ENCODE measurements at regions not wholly inside any gene's neighbourhood (a gene's known extent, or its start where the extent isn't known, plus 50 kb on each side); places are given as distances from the start of the nearest gene placed in this dataset.
"Not testable (repeated sequence)": the region's sequence is repeated elsewhere in the genome, so short reads cannot be mapped to it uniquely, and the experiment has no call there.

DNA sequence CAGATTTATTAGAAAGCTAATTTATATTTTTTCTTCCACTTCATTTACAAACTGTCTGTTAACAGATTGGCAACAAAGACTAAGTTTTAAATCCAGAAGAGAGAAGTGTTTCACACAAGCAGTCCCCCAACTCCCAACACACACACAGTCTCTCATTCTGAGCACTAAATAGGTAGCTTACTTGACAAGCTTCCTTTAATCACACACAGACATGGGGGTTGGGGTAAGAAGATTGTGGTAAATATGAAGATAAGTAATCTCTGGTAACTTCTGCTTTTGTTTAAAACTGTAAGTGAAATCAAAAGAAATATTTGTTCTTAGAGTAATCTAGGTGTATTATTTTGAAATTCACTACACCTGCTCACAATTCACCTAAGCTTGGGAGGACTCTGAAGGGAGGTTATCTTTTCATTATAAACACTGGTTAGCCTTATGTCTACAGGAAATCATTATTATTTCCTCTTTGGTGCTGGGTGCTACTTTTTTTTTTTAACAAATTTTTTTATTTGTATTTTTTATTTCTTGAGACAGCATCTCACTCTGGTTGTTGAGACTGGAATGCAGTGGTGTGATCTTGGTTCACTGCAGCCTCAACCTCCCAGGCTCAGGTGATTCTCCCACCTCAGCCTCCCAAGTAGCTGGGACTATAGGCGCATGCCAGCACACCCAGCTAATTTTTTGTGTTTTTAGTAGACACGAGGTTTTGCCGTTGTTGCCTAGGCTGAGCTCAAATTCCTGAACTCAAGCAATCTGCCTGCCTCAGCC, 82.1 kb upstream of the ATP12A start:
- H3K4me1 ChIP-seq; H3K9me3 ChIP-seq; intact Hi-C loops (cut with DNase I); ATAC-seq; H3K4me3 ChIP-seq; DNase-seq; H3K27ac ChIP-seq; H3K27me3 ChIP-seq; H3K36me3 ChIP-seq (replicated peaks in 1 of 2; ENCODE audit: insufficient read depth in 1 of 2, low read depth in 2 of 2): not testable (repeated sequence)
- WGBS, 2 donors, result 85 to 89% methylated on average over 3 of the region's 3 CpGs

DNA sequence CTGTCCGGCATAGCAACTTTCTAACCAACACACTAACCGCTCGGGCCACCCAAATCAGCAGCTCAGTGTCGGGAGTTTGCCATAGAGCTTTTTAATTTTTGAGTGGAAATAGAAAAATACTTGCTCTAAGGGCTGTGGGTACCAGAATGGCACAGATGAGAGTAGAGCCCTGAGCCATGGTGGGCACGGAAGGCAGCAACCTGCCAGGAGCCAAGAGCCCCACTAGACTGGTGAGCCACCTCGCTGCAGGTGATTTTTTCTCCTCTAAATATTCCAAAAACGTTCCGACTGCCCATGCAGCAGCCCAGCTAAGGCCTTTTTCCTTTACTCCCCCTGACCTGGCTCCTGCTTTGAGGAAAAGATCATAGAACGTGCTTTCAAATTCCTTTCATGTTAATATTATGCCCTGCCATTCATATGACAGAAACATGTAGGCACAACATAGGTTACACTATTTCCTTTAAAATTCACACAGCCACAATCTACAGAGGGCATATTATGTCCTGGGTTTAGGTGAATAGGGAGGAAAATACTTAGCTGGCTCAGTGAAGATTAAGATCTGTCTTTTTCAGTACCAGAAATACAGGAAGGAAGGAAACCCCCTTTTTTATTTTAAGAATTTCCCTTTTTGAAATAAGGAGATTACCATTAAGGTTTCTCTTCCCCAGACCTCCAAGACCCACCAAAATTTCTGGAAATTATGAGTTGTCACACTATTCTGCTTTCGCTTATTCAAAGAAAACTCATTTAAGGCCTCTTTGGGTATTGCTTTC, 81.0 kb upstream of the ATP12A start:
- H3K27me3 ChIP-seq; H3K27ac ChIP-seq; H3K9me3 ChIP-seq; H3K4me3 ChIP-seq; H3K36me3 ChIP-seq (replicated peaks in 1 of 2; ENCODE audit: insufficient read depth in 1 of 2, low read depth in 2 of 2); H3K4me1 ChIP-seq; ATAC-seq; DNase-seq; intact Hi-C loops (cut with DNase I): not testable (repeated sequence)
- 76 to 82% methylated on average over 10 of the region's 10 CpGs for WGBS, 2 donors

DNA sequence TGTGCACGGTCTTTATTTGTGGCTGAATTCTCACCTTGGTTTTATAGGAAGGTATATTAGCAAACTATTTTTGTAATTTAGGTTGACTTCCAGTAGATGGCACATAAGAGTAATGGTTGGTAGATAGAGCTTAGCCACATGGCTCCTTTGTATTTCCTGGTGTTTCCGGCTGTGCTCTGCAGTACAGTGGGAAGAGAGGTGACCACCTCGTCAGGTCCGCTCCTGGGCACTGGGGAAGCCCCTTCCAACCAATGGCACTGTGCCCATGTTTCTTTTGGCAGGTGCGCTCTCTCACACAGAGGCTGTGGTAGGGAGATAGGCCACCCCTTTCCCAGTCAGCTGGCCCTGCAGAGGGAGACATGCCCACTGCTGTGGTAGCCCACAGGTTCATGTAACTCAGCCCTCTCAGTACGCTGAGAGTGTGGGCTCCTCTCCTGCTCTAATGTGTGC, 74.3 kb upstream of the ATP12A start:
- Histone ChIP-seq H3K4me3 (no peak overlapping the region), H3K27me3 (no peaks in the 10 kb centered on the region), H3K36me3 (replicated peaks in 1 of 2; ENCODE audit: insufficient read depth in 1 of 2, low read depth in 2 of 2) (no peaks in the 10 kb centered on the region), H3K27ac (no peak overlapping the region), H3K9me3 (no peaks in the 10 kb centered on the region), H3K4me1 (no peaks in the 10 kb centered on the region)
- WGBS, 2 donors, result 35 to 72% methylated on average over 4 to 6 of the region's 6 CpGs
- DNase-seq (peak in 2 of 4 donors; percentile 13 to 22), ATAC-seq (peak; percentile 45)
- intact Hi-C loops (cut with DNase I), result no loop called here
- no peak for TF ChIP-seq POLR2A (IDR thresholded peaks at IDR 0.05)
- TF ChIP-seq, protein P1, sequence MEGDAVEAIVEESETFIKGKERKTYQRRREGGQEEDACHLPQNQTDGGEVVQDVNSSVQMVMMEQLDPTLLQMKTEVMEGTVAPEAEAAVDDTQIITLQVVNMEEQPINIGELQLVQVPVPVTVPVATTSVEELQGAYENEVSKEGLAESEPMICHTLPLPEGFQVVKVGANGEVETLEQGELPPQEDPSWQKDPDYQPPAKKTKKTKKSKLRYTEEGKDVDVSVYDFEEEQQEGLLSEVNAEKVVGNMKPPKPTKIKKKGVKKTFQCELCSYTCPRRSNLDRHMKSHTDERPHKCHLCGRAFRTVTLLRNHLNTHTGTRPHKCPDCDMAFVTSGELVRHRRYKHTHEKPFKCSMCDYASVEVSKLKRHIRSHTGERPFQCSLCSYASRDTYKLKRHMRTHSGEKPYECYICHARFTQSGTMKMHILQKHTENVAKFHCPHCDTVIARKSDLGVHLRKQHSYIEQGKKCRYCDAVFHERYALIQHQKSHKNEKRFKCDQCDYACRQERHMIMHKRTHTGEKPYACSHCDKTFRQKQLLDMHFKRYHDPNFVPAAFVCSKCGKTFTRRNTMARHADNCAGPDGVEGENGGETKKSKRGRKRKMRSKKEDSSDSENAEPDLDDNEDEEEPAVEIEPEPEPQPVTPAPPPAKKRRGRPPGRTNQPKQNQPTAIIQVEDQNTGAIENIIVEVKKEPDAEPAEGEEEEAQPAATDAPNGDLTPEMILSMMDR (IDR thresholded peaks at IDR 0.05), result peak in 3 of 7 experiments; percentile 19 to 43 (median 19)

DNA sequence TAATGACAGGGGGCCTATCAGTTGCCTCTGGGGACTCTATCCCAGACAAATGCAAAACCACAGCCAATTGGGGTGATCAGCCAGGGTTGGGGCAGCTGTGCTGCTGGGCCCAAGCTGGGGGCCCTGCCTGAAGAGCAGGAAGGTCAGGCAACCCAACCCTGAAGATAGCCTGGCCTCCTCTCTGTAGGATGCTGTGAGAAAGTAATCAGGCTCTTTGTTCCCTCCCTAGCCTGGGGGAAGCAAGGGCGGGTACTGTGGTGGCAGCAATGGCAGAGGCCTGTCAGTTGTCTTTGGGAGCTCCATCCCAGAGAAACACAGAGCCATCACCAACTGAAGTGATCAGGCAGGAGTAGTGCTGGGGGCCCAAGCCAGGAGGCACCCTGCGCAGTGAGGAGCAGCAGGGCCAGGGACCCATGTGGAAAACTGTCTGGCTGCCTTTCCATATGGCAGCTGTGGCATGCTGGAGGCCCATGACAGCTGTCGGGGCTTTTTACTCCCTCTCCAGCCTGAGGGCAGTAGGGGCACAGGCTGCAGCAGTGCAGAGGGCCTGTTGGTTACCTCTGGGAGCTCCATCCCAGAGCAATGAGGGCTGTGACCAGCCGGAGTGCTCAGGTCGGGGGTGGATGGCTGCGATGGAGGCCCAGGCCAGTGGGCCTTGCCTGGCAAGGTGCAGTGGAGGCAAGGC, 73.6 kb upstream of the ATP12A start:
- 80 to 93% methylated on average over 1 to 6 of the region's 6 CpGs for WGBS, 2 donors
- Histone ChIP-seq H3K27me3 (no peaks in the 10 kb centered on the region), H3K4me1 (no peaks in the 10 kb centered on the region), H3K9me3 (no peaks in the 10 kb centered on the region), H3K4me3 (no peak overlapping the region), H3K36me3 (replicated peaks in 1 of 2; ENCODE audit: insufficient read depth in 1 of 2, low read depth in 2 of 2) (no peaks in the 10 kb centered on the region), H3K27ac (no peak overlapping the region)
- DNase-seq (no peak), ATAC-seq (no peak)
- TF ChIP-seq POLR2A (IDR thresholded peaks at IDR 0.05), result no peak
- TF ChIP-seq, protein P1 (IDR thresholded peaks at IDR 0.05), result no peak
- intact Hi-C loops (cut with DNase I), result no loop called here

DNA sequence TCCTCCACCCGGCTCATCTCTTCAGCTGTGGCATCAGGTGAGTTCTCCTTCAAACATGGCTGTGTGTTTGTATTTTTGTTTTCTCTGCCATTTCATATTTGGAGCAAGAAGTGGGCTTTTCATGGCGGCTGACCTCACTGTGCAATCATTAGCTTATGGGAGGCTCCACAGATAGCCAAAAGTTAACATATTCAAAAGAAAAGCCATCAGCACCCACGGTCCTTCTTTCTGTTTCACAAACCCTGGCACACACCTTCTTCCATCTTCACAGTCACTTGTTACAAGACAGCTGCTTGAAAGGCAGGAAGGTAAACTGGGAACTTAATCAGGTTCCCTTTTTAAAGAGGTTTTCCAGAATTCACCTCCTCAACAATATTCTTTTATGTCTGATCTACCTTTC, 69.3 kb upstream of the ATP12A start:
- Histone ChIP-seq H3K27me3 (no peaks in the 10 kb centered on the region), H3K27ac (no peak overlapping the region), H3K9me3 (no peaks in the 10 kb centered on the region), H3K36me3 (replicated peaks in 1 of 2; ENCODE audit: insufficient read depth in 1 of 2, low read depth in 2 of 2) (no peaks in the 10 kb centered on the region), H3K4me3 (no peak overlapping the region), H3K4me1 (no peaks in the 10 kb centered on the region)
- DNase-seq, result no peak
- TF ChIP-seq POLR2A (IDR thresholded peaks at IDR 0.05), result no peak
- TF ChIP-seq, protein P1 (IDR thresholded peaks at IDR 0.05), result no peak
- intact Hi-C loops (cut with DNase I), result no loop called here
- ATAC-seq, result no peak
- WGBS, 2 donors, result 74 to 82% methylated on average over 3 of the region's 3 CpGs

Data from body of pancreas (tissue), 4 donors.